AG09309 (cell line): ENCODE measurements at regions not wholly inside any gene's neighbourhood (a gene's known extent, or its start where the extent isn't known, plus 50 kb on each side); places are given as distances from the start of the nearest gene placed in this dataset.
"Not testable (repeated sequence)": the region's sequence is repeated elsewhere in the genome, so short reads cannot be mapped to it uniquely, and the experiment has no call there.

Source experiments
- DNase-seq: peaks from one replicate; pipeline ENCODE4 v3.0.0-alpha.2; 2010; ENCODE audit warnings: low read depth
- H3K4me3 ChIP-seq: 2 replicates; pipeline ENCODE4 v1.5.1; 2011; ENCODE audit warnings: mild to moderate bottlenecking, low read depth, low read length, moderate library complexity; ENCODE audit not compliant: control insufficient read depth
- TF ChIP-seq, protein P1 (sequence below): IDR thresholded peaks from 2 replicates; pipeline ENCODE4 v1.5.1; 2011; ENCODE audit warnings: mild to moderate bottlenecking, low read depth, low read length, inconsistent platforms; ENCODE audit not compliant: insufficient read depth, control insufficient read depth; ENCODE audit errors: missing control alignments

DNA sequence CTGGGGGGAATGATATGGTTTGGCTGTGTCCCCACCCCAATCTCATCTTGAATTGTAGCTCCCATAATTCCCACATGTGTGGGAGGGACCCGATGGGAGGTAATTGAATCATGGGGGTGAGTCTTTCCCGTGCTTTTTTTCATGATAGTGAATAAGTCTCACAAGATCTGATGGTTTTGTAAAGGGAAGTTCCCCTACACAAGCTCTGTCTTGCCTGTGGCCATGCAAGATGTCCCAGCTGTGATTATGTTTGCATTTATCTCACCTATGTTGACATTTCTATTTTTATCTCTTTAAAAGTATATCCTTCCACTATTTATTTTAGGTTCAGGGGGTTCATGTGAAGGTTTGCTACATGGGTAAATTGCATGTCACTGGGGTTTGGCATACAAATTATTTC lies 323.9 kb upstream of the GLI3 start:
- TF ChIP-seq, protein P1, sequence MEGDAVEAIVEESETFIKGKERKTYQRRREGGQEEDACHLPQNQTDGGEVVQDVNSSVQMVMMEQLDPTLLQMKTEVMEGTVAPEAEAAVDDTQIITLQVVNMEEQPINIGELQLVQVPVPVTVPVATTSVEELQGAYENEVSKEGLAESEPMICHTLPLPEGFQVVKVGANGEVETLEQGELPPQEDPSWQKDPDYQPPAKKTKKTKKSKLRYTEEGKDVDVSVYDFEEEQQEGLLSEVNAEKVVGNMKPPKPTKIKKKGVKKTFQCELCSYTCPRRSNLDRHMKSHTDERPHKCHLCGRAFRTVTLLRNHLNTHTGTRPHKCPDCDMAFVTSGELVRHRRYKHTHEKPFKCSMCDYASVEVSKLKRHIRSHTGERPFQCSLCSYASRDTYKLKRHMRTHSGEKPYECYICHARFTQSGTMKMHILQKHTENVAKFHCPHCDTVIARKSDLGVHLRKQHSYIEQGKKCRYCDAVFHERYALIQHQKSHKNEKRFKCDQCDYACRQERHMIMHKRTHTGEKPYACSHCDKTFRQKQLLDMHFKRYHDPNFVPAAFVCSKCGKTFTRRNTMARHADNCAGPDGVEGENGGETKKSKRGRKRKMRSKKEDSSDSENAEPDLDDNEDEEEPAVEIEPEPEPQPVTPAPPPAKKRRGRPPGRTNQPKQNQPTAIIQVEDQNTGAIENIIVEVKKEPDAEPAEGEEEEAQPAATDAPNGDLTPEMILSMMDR, result no peak
- H3K4me3 ChIP-seq, result no peak overlapping the region
- DNase-seq, result no peak

DNA sequence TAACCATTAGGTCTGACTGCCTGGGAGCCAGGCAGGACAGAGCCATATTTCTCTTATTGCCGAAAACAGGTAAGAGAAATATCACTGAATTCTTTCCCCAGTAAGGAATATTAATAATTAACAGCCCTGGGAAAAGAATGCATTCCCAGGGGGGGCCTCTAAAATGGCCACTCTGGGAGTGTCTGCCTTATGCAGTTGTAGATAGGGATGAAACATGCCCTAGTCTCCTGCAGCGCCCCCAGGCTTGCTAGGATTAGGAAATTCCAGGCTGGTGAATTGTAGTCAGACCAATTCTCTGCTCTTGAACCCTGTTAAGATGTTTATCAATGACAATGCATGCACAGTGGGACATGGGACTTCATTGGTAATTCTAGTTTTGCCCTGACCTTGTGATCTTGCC lies 317.9 kb upstream of the GLI3 start:
- DNase-seq, H3K4me3 ChIP-seq: not testable (repeated sequence)

DNA sequence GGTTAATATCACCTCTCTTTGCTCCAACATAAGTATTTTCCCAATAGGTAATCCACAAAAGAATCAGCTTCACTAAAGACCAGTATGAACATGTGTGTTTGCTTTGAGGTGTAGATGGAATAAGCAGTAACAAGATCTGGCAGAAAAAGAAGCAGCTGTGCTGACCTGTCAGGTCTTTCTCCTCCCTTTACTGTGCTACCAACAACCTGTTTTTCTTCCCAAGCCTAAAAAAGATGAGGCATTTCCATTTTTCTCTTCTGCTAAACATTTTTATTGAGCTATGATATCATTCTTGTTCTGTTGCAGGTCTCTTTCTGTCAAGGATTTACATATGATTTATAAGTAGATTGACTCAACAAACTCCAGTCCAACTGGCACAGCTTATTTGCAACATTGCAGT lies 315.2 kb upstream of the GLI3 start:
- TF ChIP-seq, protein P1, result no peak
- no peak overlapping the region for H3K4me3 ChIP-seq
- no peak for DNase-seq

DNA sequence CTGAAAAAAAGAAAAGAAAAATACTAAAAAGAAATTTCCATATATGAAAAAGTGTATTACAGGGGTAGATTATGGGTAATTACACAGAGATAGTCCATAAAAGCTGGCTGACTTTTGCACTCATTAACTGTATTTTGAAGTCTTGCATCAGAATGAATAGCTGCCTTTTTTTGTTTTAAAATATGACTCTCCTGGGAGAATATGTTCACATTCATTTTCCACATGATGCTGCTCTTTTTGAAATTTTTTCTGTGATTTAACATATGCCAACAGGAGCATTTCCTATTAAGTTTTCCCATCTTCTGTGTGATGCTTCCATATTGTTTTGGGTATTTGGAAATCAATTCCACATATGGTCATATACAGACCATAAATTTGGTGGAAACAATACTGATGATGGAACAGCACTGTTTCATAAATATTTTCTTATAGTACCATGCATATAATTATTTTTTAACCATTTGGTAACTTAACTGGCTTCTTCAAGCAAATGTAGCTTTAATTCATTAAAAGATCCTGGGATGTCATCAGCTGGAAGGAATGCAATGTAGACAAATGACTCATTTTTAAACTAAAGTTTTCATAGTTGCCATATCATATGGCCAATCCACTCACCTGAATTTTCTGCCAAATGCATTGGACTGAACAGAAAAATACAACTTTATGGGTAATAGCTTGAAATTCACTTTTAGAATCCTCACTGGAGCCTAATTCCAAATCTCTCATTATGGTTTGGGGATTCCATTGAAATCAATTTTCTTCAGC lies 313.9 kb upstream of the GLI3 start:
- no peak for DNase-seq
- TF ChIP-seq, protein P1, result no peak
- H3K4me3 ChIP-seq, result no peak overlapping the region

GRCh38 chr7:42549866-42550485 lies 313.0 kb upstream of the GLI3 start:
- H3K4me3 ChIP-seq, result no peak overlapping the region
- TF ChIP-seq, protein P1, result no peak
- no peak for DNase-seq

- TF ChIP-seq, protein P1, result no peak
- no peak overlapping the region for H3K4me3 ChIP-seq
- no peak for DNase-seq
These were observed 312.0 kb upstream of the GLI3 start for GRCh38 chr7:42548816-42549611.

- no peak for DNase-seq
- no peak overlapping the region for H3K4me3 ChIP-seq
- TF ChIP-seq, protein P1, result no peak
These were observed 308.2 kb upstream of the GLI3 start for GRCh38 chr7:42545049-42545724.
